ENCODE measurements at regions not wholly inside any gene's neighbourhood (a gene's known extent, or its start where the extent isn't known, plus 50 kb on each side); places are given as distances from the start of the nearest gene placed in this dataset.

DNA sequence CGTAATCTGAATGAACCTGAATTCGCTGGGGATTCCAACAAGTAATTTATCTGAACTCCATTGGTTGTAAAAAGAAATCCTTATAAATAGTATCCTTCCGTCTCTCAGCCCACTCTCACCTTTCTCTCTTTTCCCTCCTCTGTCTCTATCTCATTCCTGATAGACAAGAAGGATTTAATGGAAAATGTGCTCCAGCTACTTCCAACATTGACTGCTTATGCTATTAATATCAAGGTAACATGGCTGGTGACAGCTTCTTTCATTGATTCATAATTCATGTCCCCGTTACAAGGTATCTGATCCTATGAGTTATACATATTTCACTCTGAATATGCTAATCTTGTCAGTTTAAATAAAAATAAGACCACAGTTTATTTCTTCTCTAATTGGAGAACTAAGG lies 326.8 kb downstream of the RASEF start:
- TF ChIP-seq POLR2A (IDR thresholded peaks at IDR 0.05) (no peak), CTCF (IDR thresholded peaks at IDR 0.05) (no peak)
- H3K4me3 ChIP-seq (ENCODE audit: low read depth, poor library complexity, severe bottlenecking): no peak overlapping the region
- WGBS, 2 donors: 83 to 86% methylated on average over 4 of the region's 4 CpGs
- intact Hi-C loops (cut with DNase I; ENCODE audit: low total_unique reads): no loop called here
- DNase-seq (ENCODE audit: low spot score in 2 of 2): no peak

- 68 to 75% methylated on average over 2 of the region's 2 CpGs for WGBS, 2 donors
- intact Hi-C loops (cut with DNase I; ENCODE audit: low total_unique reads): no loop called here
- no peak for DNase-seq (ENCODE audit: low spot score in 2 of 2)
- TF ChIP-seq CTCF (IDR thresholded peaks at IDR 0.05) (no peak), POLR2A (IDR thresholded peaks at IDR 0.05) (no peak)
- no peak overlapping the region for H3K4me3 ChIP-seq (ENCODE audit: low read depth, poor library complexity, severe bottlenecking)
These were observed 326.2 kb downstream of the RASEF start for GRCh38 chr9:82736701-82737100.

- H3K4me3 ChIP-seq (ENCODE audit: low read depth, poor library complexity, severe bottlenecking): no peak overlapping the region
- intact Hi-C loops (cut with DNase I; ENCODE audit: low total_unique reads): no loop called here
- TF ChIP-seq POLR2A (IDR thresholded peaks at IDR 0.05): no peak
- 77 to 81% methylated on average over 2 of the region's 2 CpGs for WGBS, 2 donors
- no peak for DNase-seq (ENCODE audit: low spot score in 2 of 2)
These were observed 317.0 kb downstream of the RASEF start for GRCh38 chr9:82745919-82746318.

- no peak for DNase-seq (ENCODE audit: low spot score in 2 of 2)
- intact Hi-C loops (cut with DNase I; ENCODE audit: low total_unique reads): no loop called here
- TF ChIP-seq POLR2A (IDR thresholded peaks at IDR 0.05) (no peak), CTCF (IDR thresholded peaks at IDR 0.05) (no peak)
- no peak overlapping the region for H3K4me3 ChIP-seq (ENCODE audit: low read depth, poor library complexity, severe bottlenecking)
- WGBS, 2 donors: 71 to 73% methylated on average over 7 of the region's 7 CpGs
These were observed 312.5 kb downstream of the RASEF start for GRCh38 chr9:82750411-82750913.

- 3 to 89% methylated on average over 1 of the region's 1 CpG for WGBS, 2 donors
- intact Hi-C loops (cut with DNase I; ENCODE audit: low total_unique reads): no loop called here
- TF ChIP-seq CTCF (IDR thresholded peaks at IDR 0.05) (no peak), POLR2A (IDR thresholded peaks at IDR 0.05) (no peak)
- H3K4me3 ChIP-seq (ENCODE audit: low read depth, poor library complexity, severe bottlenecking): no peak overlapping the region
- DNase-seq (ENCODE audit: low spot score in 2 of 2): no peak
These were observed 305.0 kb downstream of the RASEF start for GRCh38 chr9:82757924-82758323.

DNA sequence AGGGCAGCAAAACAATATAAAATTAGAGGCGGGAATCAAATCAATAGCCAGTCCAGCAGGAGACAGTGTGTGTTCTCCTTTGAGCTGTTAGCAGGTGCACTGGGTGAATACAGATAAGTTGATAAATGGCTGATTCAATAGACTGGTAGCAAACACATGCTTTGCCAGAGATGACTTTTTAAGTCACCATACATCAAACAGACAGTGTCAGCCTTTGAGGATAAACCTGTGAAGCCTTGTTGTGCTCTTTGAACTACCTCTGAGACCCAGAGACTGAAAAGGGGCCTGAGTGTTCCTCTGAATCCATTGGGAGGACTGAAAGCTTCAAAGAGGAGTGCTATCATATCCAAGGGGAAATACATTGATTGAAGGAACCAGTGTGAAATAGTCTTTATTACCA lies 301.9 kb downstream of the RASEF start:
- DNase-seq (ENCODE audit: low spot score in 2 of 2): no peak
- no peak overlapping the region for H3K4me3 ChIP-seq (ENCODE audit: low read depth, poor library complexity, severe bottlenecking)
- no peak for TF ChIP-seq CTCF (IDR thresholded peaks at IDR 0.05)
- TF ChIP-seq POLR2A (IDR thresholded peaks at IDR 0.05): no peak
- WGBS, 2 donors: 89 to 95% methylated on average over 1 of the region's 1 CpG
- intact Hi-C loops (cut with DNase I; ENCODE audit: low total_unique reads): no loop called here

Data from lower leg skin (tissue), 4 donors.